Neural cell (in vitro differentiated cells): ENCODE measurements at regions not wholly inside any gene's neighbourhood (a gene's known extent, or its start where the extent isn't known, plus 50 kb on each side); places are given as distances from the start of the nearest gene placed in this dataset.

Source experiments
- H2AFZ ChIP-seq: fragments of 200-600, 300-800 bp; sonication (generic), shearing (Covaris generic); 2 replicates; pipeline ENCODE4 v1.6.0; 2014; ENCODE audit warnings: low read depth, mild to moderate bottlenecking, antibody characterized with exemption, low read length, moderate library complexity
- H3F3A ChIP-seq: fragments of 200-600 bp; shearing (Covaris generic); 2 replicates; pipeline ENCODE4 v1.6.1; 2016; ENCODE audit warnings: mild to moderate bottlenecking, moderate library complexity, mixed read lengths, antibody characterized with exemption, low read length; ENCODE audit not compliant: insufficient read depth, poor library complexity, severe bottlenecking
- H3K27ac ChIP-seq: fragments of 200-600, 300-800 bp; sonication (generic), shearing (Covaris generic); 2 replicates; pipeline ENCODE4 v1.5.1; 2014; ENCODE audit warnings: mild to moderate bottlenecking, low read length, moderate library complexity
- H3K27me3 ChIP-seq: fragments of 300-800, 200-600 bp; sonication (generic), shearing (Covaris generic); 2 replicates; pipeline ENCODE4 v1.6.0; 2014; ENCODE audit warnings: mild to moderate bottlenecking, low read depth, low read length, moderate library complexity; ENCODE audit not compliant: insufficient read depth
- H3K36me3 ChIP-seq: fragments of 300-800, 200-600 bp; sonication (generic), shearing (Covaris generic); 2 replicates; pipeline ENCODE4 v1.5.1; 2014; ENCODE audit warnings: mild to moderate bottlenecking, antibody characterized with exemption, low read length, moderate library complexity; ENCODE audit not compliant: insufficient read depth
- H3K4me2 ChIP-seq: fragments of 300-800, 200-600 bp; sonication (generic), shearing (Covaris generic); 2 replicates; pipeline ENCODE4 v1.6.0; 2014; ENCODE audit warnings: mild to moderate bottlenecking, low read length
- H3K4me3 ChIP-seq: fragments of 300-800, 200-600 bp; sonication (generic), shearing (Covaris generic); 2 replicates; pipeline ENCODE4 v1.5.1; 2014; ENCODE audit warnings: mild to moderate bottlenecking, low read length, moderate library complexity
- H3K79me2 ChIP-seq: fragments of 200-600 bp; shearing (Covaris generic); replicated peaks from 2 replicates; pipeline ENCODE4 v1.6.0; 2014; ENCODE audit warnings: mild to moderate bottlenecking, low read length, moderate library complexity; ENCODE audit not compliant: insufficient read depth
- H3K9ac ChIP-seq: fragments of 300-800, 200-600 bp; sonication (generic), shearing (Covaris generic); 2 replicates; pipeline ENCODE4 v1.6.1; 2016; ENCODE audit warnings: mild to moderate bottlenecking, low read length, mixed read lengths
- H3K9me2 ChIP-seq: fragments of 200-600 bp; shearing (Covaris generic); 2 replicates; pipeline ENCODE4 v1.6.1; 2016; ENCODE audit warnings: mild to moderate bottlenecking, low read length, mixed read lengths; ENCODE audit not compliant: insufficient read depth
- H3K9me3 ChIP-seq: fragments of 200-600, 300-800 bp; sonication (generic), shearing (Covaris generic); 2 replicates; pipeline ENCODE4 v1.6.1; 2016; ENCODE audit warnings: mild to moderate bottlenecking, mixed run types, low read length, moderate library complexity, mixed read lengths
- H4K20me1 ChIP-seq: fragments of 200-600 bp; shearing (Covaris generic); 2 replicates; pipeline ENCODE4 v1.6.1; 2016; ENCODE audit warnings: mild to moderate bottlenecking, mixed run types; ENCODE audit not compliant: insufficient read depth
- CTCF ChIP-seq: fragments of 450-650 bp; IDR thresholded peaks from 2 replicates; pipeline ENCODE4 v1.5.1; 2014; ENCODE audit warnings: antibody characterized with exemption, mild to moderate bottlenecking, moderate library complexity; ENCODE audit not compliant: poor library complexity, severe bottlenecking
- EP300 ChIP-seq: fragments of 450-650 bp; conservative IDR thresholded peaks from 2 replicates; pipeline ENCODE4 v1.6.1; 2014; ENCODE audit warnings: antibody characterized with exemption, mild to moderate bottlenecking, moderate library complexity; ENCODE audit not compliant: poor library complexity, severe bottlenecking
- EZH2 ChIP-seq: fragments of 200-600, 300-800 bp; shearing (Covaris generic), sonication (generic); IDR thresholded peaks from 2 replicates; pipeline ENCODE4 v1.6.1; 2014; ENCODE audit warnings: antibody characterized with exemption, low read length, borderline replicate concordance, mild to moderate bottlenecking; ENCODE audit not compliant: insufficient read depth, poor library complexity, severe bottlenecking
- MXI1 ChIP-seq: fragments of 450-650 bp; conservative IDR thresholded peaks from 2 replicates; pipeline ENCODE4 v1.6.1; 2014; ENCODE audit warnings: antibody characterized with exemption, mild to moderate bottlenecking; ENCODE audit not compliant: poor library complexity, severe bottlenecking
- POLR2AphosphoS5 ChIP-seq: IDR thresholded peaks from 2 replicates; pipeline ENCODE4 v1.6.1; 2012
- RAD21 ChIP-seq: fragments of 450-650 bp; conservative IDR thresholded peaks from 2 replicates; pipeline ENCODE4 v1.6.1; 2014; ENCODE audit warnings: antibody characterized with exemption, mild to moderate bottlenecking, moderate library complexity
- REST ChIP-seq: IDR thresholded peaks from 2 replicates; pipeline ENCODE4 v1.6.1; 2012; ENCODE audit warnings: borderline replicate concordance
- SMC3 ChIP-seq: fragments of 450-650 bp; conservative IDR thresholded peaks from 2 replicates; pipeline ENCODE4 v1.6.1; 2014; ENCODE audit warnings: antibody characterized with exemption, mild to moderate bottlenecking, moderate library complexity; ENCODE audit not compliant: poor library complexity
- TAF1 ChIP-seq: IDR thresholded peaks from 2 replicates; pipeline ENCODE4 v1.6.1; 2012; ENCODE audit warnings: low read depth

GRCh38 chr19:28836421-28836820 lies 376.5 kb downstream of the UQCRFS1 start:
- Histone ChIP-seq H3K9me3 (no peaks in the 10 kb centered on the region), H3K4me3 (no peak overlapping the region), H2AFZ (no peak overlapping the region), H3K9ac (no peak overlapping the region), H3K4me2 (no peak overlapping the region), H3K36me3 (no peaks in the 10 kb centered on the region), H4K20me1 (no peaks in the 10 kb centered on the region), H3K9me2 (no peaks in the 10 kb centered on the region), H3K27me3 (no peaks in the 10 kb centered on the region), H3K79me2 (no peaks in the 10 kb centered on the region), H3K27ac (no peak overlapping the region), H3F3A (no peaks in the 10 kb centered on the region)
- TF ChIP-seq REST (no peak), RAD21 (no peak), EP300 (no peak), SMC3 (no peak), POLR2AphosphoS5 (no peak), CTCF (no peak)

GRCh38 chr19:28834996-28835395 lies 378.0 kb downstream of the UQCRFS1 start:
- no peaks in the 10 kb centered on the region for H4K20me1 ChIP-seq
- no peaks in the 10 kb centered on the region for H3K36me3 ChIP-seq
- H3K27me3 ChIP-seq: no peaks in the 10 kb centered on the region
- no peak overlapping the region for H3K9ac ChIP-seq
- no peak overlapping the region for H3K4me2 ChIP-seq
- H3K79me2 ChIP-seq: no peaks in the 10 kb centered on the region
- H2AFZ ChIP-seq: no peak overlapping the region
- H3F3A ChIP-seq: no peaks in the 10 kb centered on the region
- H3K9me2 ChIP-seq: no peaks in the 10 kb centered on the region
- H3K27ac ChIP-seq: no peak overlapping the region
- H3K4me3 ChIP-seq: no peak overlapping the region
- TF ChIP-seq EP300: no peak
- TF ChIP-seq POLR2AphosphoS5: no peak
- no peaks in the 10 kb centered on the region for H3K9me3 ChIP-seq

GRCh38 chr19:28831462-28831861 lies 381.5 kb downstream of the UQCRFS1 start:
- Histone ChIP-seq H3K9me3 (no peaks in the 10 kb centered on the region), H3K4me2 (no peak overlapping the region), H3K9ac (no peak overlapping the region), H3F3A (no peaks in the 10 kb centered on the region), H3K27me3 (no peaks in the 10 kb centered on the region), H3K36me3 (no peaks in the 10 kb centered on the region), H3K27ac (no peak overlapping the region), H2AFZ (no peak overlapping the region), H4K20me1 (no peaks in the 10 kb centered on the region), H3K4me3 (no peak overlapping the region), H3K79me2 (no peaks in the 10 kb centered on the region), H3K9me2 (no peaks in the 10 kb centered on the region)
- no peak for TF ChIP-seq CTCF
- no peak for TF ChIP-seq EP300
- no peak for TF ChIP-seq EZH2
- TF ChIP-seq REST: no peak
- no peak for TF ChIP-seq SMC3
- no peak for TF ChIP-seq TAF1
- TF ChIP-seq RAD21: no peak
- TF ChIP-seq MXI1: no peak
- no peak for TF ChIP-seq POLR2AphosphoS5
